CD14-positive monocyte (primary cell): ENCODE measurements at regions not wholly inside any gene's neighbourhood (a gene's known extent, or its start where the extent isn't known, plus 50 kb on each side); places are given as distances from the start of the nearest gene placed in this dataset.
"Not testable (repeated sequence)": the region's sequence is repeated elsewhere in the genome, so short reads cannot be mapped to it uniquely, and the experiment has no call there.

Source experiments
- DNase-seq, 3 donors: peaks; one replicate each; pipeline ENCODE4 v3.0.0-alpha.2; 2011 to 2022
- H2AFZ ChIP-seq: 2 replicates; pipeline ENCODE4 v1.6.0; 2012; ENCODE audit warnings: mild to moderate bottlenecking, low read depth, low read length, inconsistent platforms; ENCODE audit not compliant: insufficient read depth, poor library complexity, severe bottlenecking
- H3K27ac ChIP-seq, 2 donors: 1 replicate in 1 of 2; 2 replicates in 1 of 2; pipeline ENCODE4 v1.5.1; 2012 to 2013; ENCODE audit warnings: low read length in 2 of 2, control low read depth in 1 of 2, inconsistent platforms in 1 of 2, low read depth in 1 of 2, mild to moderate bottlenecking in 1 of 2
- H3K27me3 ChIP-seq, 2 donors: one replicate each; pipeline versions ENCODE4 v1.6.0 to v1.6.1; 2011 to 2013; ENCODE audit warnings: low read length in 2 of 2; ENCODE audit not compliant: control insufficient read depth in 2 of 2, insufficient read depth in 2 of 2
- H3K36me3 ChIP-seq, 2 donors: replicated peaks in 1 of 2; 1 replicate in 1 of 2; 2 replicates in 1 of 2; pipeline versions ENCODE4 v1.5.1 to v1.6.1; 2012 to 2013; ENCODE audit warnings: low read length in 2 of 2, control low read depth in 1 of 2, inconsistent platforms in 1 of 2, mild to moderate bottlenecking in 1 of 2; ENCODE audit not compliant: insufficient read depth in 2 of 2, control insufficient read depth in 1 of 2
- H3K4me1 ChIP-seq, 2 donors: 1 replicate in 1 of 2; 2 replicates in 1 of 2; pipeline versions ENCODE4 v1.5.1 to v1.6.1; 2012 to 2013; ENCODE audit warnings: low read length in 2 of 2, control low read depth in 1 of 2, inconsistent platforms in 1 of 2, mild to moderate bottlenecking in 1 of 2, moderate library complexity in 1 of 2; ENCODE audit not compliant: insufficient read depth in 2 of 2, control insufficient read depth in 1 of 2
- H3K4me2 ChIP-seq: replicated peaks from 2 replicates; pipeline ENCODE3; 2012; ENCODE audit warnings: low read length, moderate library complexity, mild to moderate bottlenecking; ENCODE audit not compliant: poor library complexity, severe bottlenecking; ENCODE audit errors: extremely low read depth
- H3K4me3 ChIP-seq, 3 experiments: fragments of 200-600 bp in 1 of 3; sonication (generic) in 1 of 3; replicated peaks in 1 of 3; 1 replicate in 2 of 3; 2 replicates in 1 of 3; pipeline ENCODE4 v1.5.1; 2011 to 2013; ENCODE audit warnings: low read length in 3 of 3, mild to moderate bottlenecking in 3 of 3, control low read depth in 2 of 3, low read depth in 2 of 3, inconsistent platforms in 1 of 3, moderate library complexity in 1 of 3
- H3K79me2 ChIP-seq: 2 replicates; pipeline ENCODE4 v1.6.0; 2012; ENCODE audit warnings: mild to moderate bottlenecking, control low read depth, inconsistent platforms, low read length, moderate library complexity; ENCODE audit not compliant: insufficient read depth
- H3K9ac ChIP-seq: 2 replicates; pipeline ENCODE4 v1.6.0; 2017; ENCODE audit warnings: low read length, mild to moderate bottlenecking; ENCODE audit not compliant: insufficient read depth, poor library complexity, severe bottlenecking
- H3K9me3 ChIP-seq, 2 donors: replicated peaks in 1 of 2; 1 replicate in 1 of 2; 2 replicates in 1 of 2; pipeline versions ENCODE4 v1.5.1 to v1.6.1; 2012 to 2013; ENCODE audit warnings: low read length in 2 of 2, control low read depth in 1 of 2; ENCODE audit not compliant: control insufficient read depth in 1 of 2, insufficient read depth in 1 of 2
- H4K20me1 ChIP-seq: 2 replicates; pipeline ENCODE4 v1.6.0; 2012; ENCODE audit warnings: mild to moderate bottlenecking, low read length, control low read depth, moderate library complexity; ENCODE audit not compliant: insufficient read depth
- H3K27ac Mint-ChIP-seq, 7 donors: one replicate each; pipeline ENCODE4 v1.8.0; 2020; ENCODE audit warnings: mild to moderate bottlenecking in 7 of 7, mixed read lengths in 7 of 7, moderate library complexity in 6 of 7, inconsistent platforms in 2 of 7
- H3K27me3 Mint-ChIP-seq, 3 donors: one replicate each; pipeline ENCODE4 v1.8.0; 2021 to 2022; ENCODE audit warnings: low read depth in 3 of 3, mild to moderate bottlenecking in 3 of 3, mixed read lengths in 3 of 3, moderate library complexity in 3 of 3, inconsistent platforms in 1 of 3
- H3K36me3 Mint-ChIP-seq, 2 donors: one replicate each; pipeline ENCODE4 v1.8.0; 2020; ENCODE audit warnings: mixed read lengths in 2 of 2, inconsistent platforms in 1 of 2, mild to moderate bottlenecking in 1 of 2
- H3K4me1 Mint-ChIP-seq: one replicate; pipeline ENCODE4 v1.8.0; 2020; ENCODE audit warnings: mild to moderate bottlenecking, mixed read lengths
- H3K4me3 Mint-ChIP-seq, 2 donors: one replicate each; pipeline ENCODE4 v1.8.0; 2020; ENCODE audit warnings: mild to moderate bottlenecking in 2 of 2, mixed read lengths in 2 of 2, moderate library complexity in 1 of 2
- H3K9me3 Mint-ChIP-seq, 7 donors: one replicate each; pipeline ENCODE4 v1.8.0; 2020 to 2022; ENCODE audit warnings: mixed read lengths in 7 of 7, mild to moderate bottlenecking in 6 of 7, moderate library complexity in 6 of 7, inconsistent platforms in 2 of 7
- WGBS: methylation state at CpG from one replicate; pipeline ENCODE4 v1.1.5; 2013; ENCODE audit warnings: missing lambda C conversion rate; ENCODE audit not compliant: insufficient coverage; 5-methylcytosine and 5-hydroxymethylcytosine counted together
- intact Hi-C, 2 donors: fragments of 100-400 bp; cut with micrococcal nuclease; formaldehyde crosslinking; loops; one replicate each; pipeline versions ENCODE4 v1.15.0 to v1.15.1; 2023
- TF ChIP-seq, protein P1 (sequence below): fragments of 200-600 bp; IDR thresholded peaks from one replicate; pipeline ENCODE4 v1.8.0; 2022; ENCODE audit warnings: antibody characterized with exemption, mild to moderate bottlenecking

DNA sequence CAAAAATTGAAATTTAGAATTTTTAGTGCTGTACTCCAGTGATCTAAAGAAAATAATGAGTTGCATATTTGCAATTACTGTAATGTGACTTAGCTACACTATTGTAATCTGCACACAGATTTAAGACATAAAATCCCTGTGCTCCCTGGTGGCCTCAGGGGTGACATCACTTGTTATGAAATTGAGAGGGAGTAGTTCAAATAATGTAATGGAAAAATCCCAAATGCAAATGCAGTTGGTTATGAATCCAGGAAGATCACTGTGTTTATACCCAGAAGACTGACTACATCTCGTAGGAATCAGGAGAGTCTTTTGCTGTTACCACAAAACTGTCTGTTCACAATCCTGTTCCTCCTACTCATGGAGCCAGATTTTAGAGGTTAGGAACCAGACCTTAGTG is 178.7 kb upstream of the FBXL17 start:
- Histone ChIP-seq H3K9me3 (no peaks in the 10 kb centered on the region), H3K27me3 (no peaks in the 10 kb centered on the region), H2AFZ (no peak overlapping the region), H4K20me1 (no peaks in the 10 kb centered on the region), H3K36me3 (no peaks in the 10 kb centered on the region), H3K4me3 (no peak overlapping the region), H3K4me2 (no peak overlapping the region), H3K79me2 (no peaks in the 10 kb centered on the region), H3K27ac (no peak overlapping the region), H3K9ac (no peak overlapping the region), H3K4me1 (no peaks in the 10 kb centered on the region)
- Mint-ChIP-seq H3K27ac (no peak overlapping the region), H3K36me3 (no peaks in the 10 kb centered on the region), H3K4me1 (no peaks in the 10 kb centered on the region), H3K9me3 (peaks cover 0 to 12% (median 3%) of the 10 kb centered on the region in 7 donors), H3K27me3 (peaks cover 0 to 3% (median 0%) of the 10 kb centered on the region in 3 donors), H3K4me3 (no peak overlapping the region)
- TF ChIP-seq, protein P1, sequence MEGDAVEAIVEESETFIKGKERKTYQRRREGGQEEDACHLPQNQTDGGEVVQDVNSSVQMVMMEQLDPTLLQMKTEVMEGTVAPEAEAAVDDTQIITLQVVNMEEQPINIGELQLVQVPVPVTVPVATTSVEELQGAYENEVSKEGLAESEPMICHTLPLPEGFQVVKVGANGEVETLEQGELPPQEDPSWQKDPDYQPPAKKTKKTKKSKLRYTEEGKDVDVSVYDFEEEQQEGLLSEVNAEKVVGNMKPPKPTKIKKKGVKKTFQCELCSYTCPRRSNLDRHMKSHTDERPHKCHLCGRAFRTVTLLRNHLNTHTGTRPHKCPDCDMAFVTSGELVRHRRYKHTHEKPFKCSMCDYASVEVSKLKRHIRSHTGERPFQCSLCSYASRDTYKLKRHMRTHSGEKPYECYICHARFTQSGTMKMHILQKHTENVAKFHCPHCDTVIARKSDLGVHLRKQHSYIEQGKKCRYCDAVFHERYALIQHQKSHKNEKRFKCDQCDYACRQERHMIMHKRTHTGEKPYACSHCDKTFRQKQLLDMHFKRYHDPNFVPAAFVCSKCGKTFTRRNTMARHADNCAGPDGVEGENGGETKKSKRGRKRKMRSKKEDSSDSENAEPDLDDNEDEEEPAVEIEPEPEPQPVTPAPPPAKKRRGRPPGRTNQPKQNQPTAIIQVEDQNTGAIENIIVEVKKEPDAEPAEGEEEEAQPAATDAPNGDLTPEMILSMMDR: no peak
- intact Hi-C loops: no loop called here
- WGBS: no CpG with 5 or more reads among the region's 1 CpG
- no peak for DNase-seq

DNA sequence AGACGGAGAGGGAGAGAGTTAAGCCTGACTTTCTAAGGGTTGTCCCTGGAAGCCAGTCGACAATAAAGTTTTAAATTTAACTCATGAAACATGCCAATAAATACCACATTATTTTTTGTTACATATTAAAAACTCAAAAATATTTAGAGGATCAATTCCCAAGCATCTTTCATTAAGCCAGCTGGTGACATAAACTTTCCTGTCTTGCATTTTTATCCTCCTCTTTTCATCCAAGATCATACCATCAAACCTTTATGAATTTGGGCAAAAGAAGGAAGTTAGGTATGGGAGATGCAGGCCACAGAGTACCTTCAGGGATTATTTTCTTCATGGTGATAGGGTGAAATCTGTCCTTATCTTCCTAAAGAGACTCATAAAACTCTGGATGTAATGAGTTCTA is 178.3 kb upstream of the FBXL17 start:
- H3K36me3 ChIP-seq: no peaks in the 10 kb centered on the region
- no peaks in the 10 kb centered on the region for H3K79me2 ChIP-seq
- Mint-ChIP-seq H3K9me3 (peaks cover 0 to 12% (median 3%) of the 10 kb centered on the region in 7 donors), H3K27ac (no peak overlapping the region), H3K27me3 (peaks cover 0 to 3% (median 0%) of the 10 kb centered on the region in 3 donors), H3K4me1 (no peaks in the 10 kb centered on the region), H3K4me3 (no peak overlapping the region), H3K36me3 (no peaks in the 10 kb centered on the region)
- H3K4me3 ChIP-seq: no peak overlapping the region
- H2AFZ ChIP-seq: no peak overlapping the region
- H3K27me3 ChIP-seq: no peaks in the 10 kb centered on the region
- intact Hi-C loops: no loop called here
- WGBS: no CpG with 5 or more reads among the region's 2 CpGs
- H3K27ac ChIP-seq: no peak overlapping the region
- H3K9me3 ChIP-seq: no peaks in the 10 kb centered on the region
- no peaks in the 10 kb centered on the region for H4K20me1 ChIP-seq
- no peak for DNase-seq
- H3K4me1 ChIP-seq: no peaks in the 10 kb centered on the region
- no peak overlapping the region for H3K9ac ChIP-seq
- no peak overlapping the region for H3K4me2 ChIP-seq
- TF ChIP-seq, protein P1: no peak

DNA sequence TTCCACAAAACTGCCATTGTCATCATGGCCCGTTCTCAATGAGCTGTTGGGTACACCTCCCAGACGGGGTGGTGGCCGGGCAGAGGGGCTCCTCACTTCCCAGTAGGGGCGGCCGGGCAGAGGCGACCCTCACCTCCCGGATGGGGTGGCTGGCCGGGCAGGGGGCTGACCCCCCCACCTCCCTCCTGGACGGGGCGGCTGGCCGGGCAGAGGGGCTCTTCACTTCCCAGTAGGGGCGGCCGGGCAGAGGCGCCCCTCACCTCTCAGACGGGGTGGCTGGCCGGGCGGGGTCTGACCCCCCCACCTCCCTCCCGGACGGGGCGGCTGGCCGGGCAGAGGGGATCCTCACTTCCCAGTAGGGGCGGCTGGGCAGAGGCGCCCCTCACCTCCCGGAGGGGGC is 176.9 kb upstream of the FBXL17 start:
- intact Hi-C loops, H2AFZ ChIP-seq, H3K27ac ChIP-seq, H3K4me2 ChIP-seq, H3K36me3 Mint-ChIP-seq, H3K4me1 Mint-ChIP-seq, H3K27me3 Mint-ChIP-seq, H3K36me3 ChIP-seq, H3K9ac ChIP-seq, H3K79me2 ChIP-seq, H3K4me3 ChIP-seq, DNase-seq, H3K27me3 ChIP-seq, H3K9me3 ChIP-seq, H4K20me1 ChIP-seq, H3K27ac Mint-ChIP-seq, H3K4me1 ChIP-seq, H3K4me3 Mint-ChIP-seq: not testable (repeated sequence)
- WGBS: no CpG with 5 or more reads among the region's 24 CpGs
- H3K9me3 Mint-ChIP-seq: peaks cover 2 to 14% (median 6%) of the 10 kb centered on the region in 7 donors
